ENCODE measurements at regions not wholly inside any gene's neighbourhood (a gene's known extent, or its start where the extent isn't known, plus 50 kb on each side); places are given as distances from the start of the nearest gene placed in this dataset.
"Not testable (repeated sequence)": the region's sequence is repeated elsewhere in the genome, so short reads cannot be mapped to it uniquely, and the experiment has no call there.

DNA sequence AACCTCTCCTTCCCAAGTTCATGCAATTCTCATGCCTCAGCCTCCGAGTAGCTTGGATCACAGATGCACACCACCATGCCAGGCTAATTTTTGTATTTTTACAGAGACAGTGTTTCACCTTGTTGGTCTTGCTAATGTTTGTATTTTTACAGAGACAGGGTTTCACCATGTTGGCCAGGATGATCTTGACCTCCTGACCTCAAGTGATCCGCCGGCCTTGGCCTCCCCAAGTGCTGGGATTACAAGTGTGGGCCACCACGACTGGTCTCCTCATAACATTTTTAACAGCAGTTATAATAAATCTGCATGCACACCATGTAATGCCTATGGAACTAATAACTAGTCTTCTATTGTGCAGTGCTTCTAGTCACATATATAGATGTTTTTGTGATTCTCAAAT lies 123.8 kb upstream of the VKORC1L1 start:
- Histone ChIP-seq H3K4me1 (ENCODE audit: control insufficient read depth, insufficient read depth, low read length) (peaks cover 2% of the 10 kb centered on the region), H3K9me3 (ENCODE audit: control insufficient read depth, low read depth, low read length) (no peaks in the 10 kb centered on the region), H3K27ac (ENCODE audit: low read length) (no peak overlapping the region), H3K27me3 (ENCODE audit: control insufficient read depth, insufficient read depth, low read length) (no peaks in the 10 kb centered on the region), H3K36me3 (ENCODE audit: control insufficient read depth, insufficient read depth, low read length) (peaks cover 3% of the 10 kb centered on the region), H3K4me3 (ENCODE audit: low read length) (no peak overlapping the region)
- no peak for DNase-seq
- no CpG with 5 or more reads among the region's 4 CpGs for WGBS (ENCODE audit: insufficient coverage, low lambda C conversion rate)

DNA sequence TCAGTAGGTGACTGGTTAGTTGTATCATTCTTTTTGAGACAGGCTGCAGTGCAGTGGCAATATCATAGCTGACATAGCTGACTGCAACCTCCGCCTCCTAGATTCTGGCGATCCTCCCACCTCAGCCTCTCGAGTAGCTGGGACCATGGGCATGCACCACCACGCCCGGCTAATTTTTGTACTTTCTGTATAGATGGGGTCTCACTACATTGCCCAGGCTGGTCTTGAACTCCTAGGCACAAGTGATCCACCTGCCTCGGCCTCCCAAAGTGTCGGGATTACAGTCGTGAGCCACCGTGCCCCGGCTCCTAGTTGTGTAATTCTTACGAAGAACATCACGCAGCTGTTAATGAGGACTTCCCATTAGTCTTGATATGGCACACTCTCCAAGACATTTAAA lies 123.4 kb upstream of the VKORC1L1 start:
- H3K4me1 ChIP-seq (ENCODE audit: control insufficient read depth, insufficient read depth, low read length) = peaks cover 2% of the 10 kb centered on the region
- no peak for DNase-seq
- no peaks in the 10 kb centered on the region for H3K9me3 ChIP-seq (ENCODE audit: control insufficient read depth, low read depth, low read length)
- no CpG with 5 or more reads among the region's 12 CpGs for WGBS (ENCODE audit: insufficient coverage, low lambda C conversion rate)
- peaks cover 4% of the 10 kb centered on the region for H3K36me3 ChIP-seq (ENCODE audit: control insufficient read depth, insufficient read depth, low read length)
- no peaks in the 10 kb centered on the region for H3K27me3 ChIP-seq (ENCODE audit: control insufficient read depth, insufficient read depth, low read length)
- no peak overlapping the region for H3K27ac ChIP-seq (ENCODE audit: low read length)
- no peak overlapping the region for H3K4me3 ChIP-seq (ENCODE audit: low read length)

DNA sequence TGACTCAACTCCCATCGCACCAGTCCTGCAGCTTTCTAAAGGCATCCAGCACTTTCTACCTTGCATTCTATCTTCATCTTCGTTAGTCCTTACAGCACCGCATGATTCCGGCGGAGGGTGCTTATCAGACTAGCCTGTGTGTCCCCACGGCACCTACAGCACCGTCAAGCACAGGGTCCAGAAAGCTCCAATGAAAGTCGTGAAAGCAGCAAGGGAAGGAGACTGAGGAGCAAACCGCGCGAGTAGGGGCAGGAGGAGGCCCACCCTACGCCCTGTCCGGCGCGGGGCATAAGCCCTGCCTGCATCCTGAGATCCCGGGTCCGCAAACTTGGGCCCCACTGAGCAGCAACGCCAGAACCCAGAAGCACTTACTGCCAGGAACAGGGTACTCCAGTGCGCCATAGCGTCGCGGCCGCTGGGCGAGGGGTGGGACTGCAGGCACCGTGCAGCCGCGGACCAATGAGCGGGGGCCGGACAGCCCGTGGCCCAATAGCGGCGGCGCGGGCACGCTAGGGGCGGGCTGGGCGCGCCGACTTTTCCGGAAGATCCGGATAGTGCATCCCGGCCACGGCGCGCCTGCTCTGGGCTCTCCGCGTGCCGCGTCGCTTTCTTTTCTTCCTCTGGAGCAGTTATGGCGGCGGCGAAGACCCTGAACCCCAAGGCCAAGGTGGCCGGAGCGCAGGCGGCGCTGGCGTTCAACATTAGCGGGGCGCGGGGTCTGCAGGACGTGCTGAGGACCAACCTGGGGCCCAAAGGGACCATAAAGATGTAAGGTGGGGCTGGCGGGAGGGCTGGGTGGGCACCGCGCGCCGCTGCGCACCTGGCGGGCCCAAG lies 122.1 kb upstream of the VKORC1L1 start:
- Histone ChIP-seq H3K27me3 (ENCODE audit: control insufficient read depth, insufficient read depth, low read length) (no peaks in the 10 kb centered on the region), H3K9me3 (ENCODE audit: control insufficient read depth, low read depth, low read length) (no peaks in the 10 kb centered on the region), H3K4me3 (ENCODE audit: low read length) (peak overlapping the region; percentile 75), H3K4me1 (ENCODE audit: control insufficient read depth, insufficient read depth, low read length) (peaks cover 2% of the 10 kb centered on the region), H3K36me3 (ENCODE audit: control insufficient read depth, insufficient read depth, low read length) (peaks cover 7% of the 10 kb centered on the region), H3K27ac (ENCODE audit: low read length) (peak overlapping the region; percentile 94)
- WGBS (ENCODE audit: insufficient coverage, low lambda C conversion rate) = no CpG with 5 or more reads among the region's 69 CpGs
- peak; percentile 88 to 95 for DNase-seq

DNA sequence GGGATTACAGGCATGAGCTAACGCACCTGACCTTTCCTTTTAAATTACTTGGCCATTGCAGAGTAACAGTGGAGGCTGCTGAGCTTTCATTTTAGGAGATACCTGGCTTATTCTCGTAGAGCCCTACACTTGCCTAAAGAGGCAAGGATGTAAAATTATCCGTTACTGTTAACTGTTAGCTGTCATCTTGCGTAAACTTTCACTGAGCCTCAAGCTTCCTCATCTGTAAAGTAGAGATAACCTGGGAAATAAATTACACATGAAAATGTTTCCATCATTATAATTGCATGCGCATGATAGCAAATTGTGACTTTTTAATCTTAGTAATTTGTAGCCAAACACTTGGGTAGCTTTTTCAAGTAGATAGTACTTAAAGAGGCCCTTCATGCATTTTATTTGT lies 118.8 kb upstream of the VKORC1L1 start:
- not testable (repeated sequence) for H3K27ac ChIP-seq (ENCODE audit: low read length); H3K36me3 ChIP-seq (ENCODE audit: control insufficient read depth, insufficient read depth, low read length); DNase-seq; H3K4me1 ChIP-seq (ENCODE audit: control insufficient read depth, insufficient read depth, low read length); H3K9me3 ChIP-seq (ENCODE audit: control insufficient read depth, low read depth, low read length); H3K27me3 ChIP-seq (ENCODE audit: control insufficient read depth, insufficient read depth, low read length); H3K4me3 ChIP-seq (ENCODE audit: low read length)
- WGBS (ENCODE audit: insufficient coverage, low lambda C conversion rate) = 86% methylated on average over 1 of the region's 5 CpGs

DNA sequence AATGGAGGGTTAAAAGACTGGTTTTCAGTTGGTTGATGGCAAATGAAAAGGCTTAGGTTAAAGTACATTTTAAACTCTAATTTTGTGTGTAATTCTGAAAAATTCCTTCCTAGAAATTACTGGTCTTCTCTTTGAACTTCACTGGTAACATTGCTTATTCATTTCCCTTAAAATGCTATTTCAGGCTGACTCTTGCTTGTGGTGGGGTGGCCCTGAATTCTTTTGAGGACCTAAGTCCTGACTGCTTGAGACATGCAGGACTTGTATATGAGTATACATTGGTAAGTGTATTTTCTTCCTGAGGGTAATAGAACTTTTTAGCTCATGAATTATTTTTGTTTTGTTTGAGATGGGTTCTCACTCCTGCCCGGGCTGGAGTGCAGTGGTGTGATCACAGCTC lies 113.9 kb upstream of the VKORC1L1 start:
- H3K4me1 ChIP-seq (ENCODE audit: control insufficient read depth, insufficient read depth, low read length); H3K4me3 ChIP-seq (ENCODE audit: low read length); H3K27me3 ChIP-seq (ENCODE audit: control insufficient read depth, insufficient read depth, low read length); H3K27ac ChIP-seq (ENCODE audit: low read length); H3K9me3 ChIP-seq (ENCODE audit: control insufficient read depth, low read depth, low read length); DNase-seq: not testable (repeated sequence)
- no CpG with 5 or more reads among the region's 1 CpG for WGBS (ENCODE audit: insufficient coverage, low lambda C conversion rate)
- peaks cover 14% of the 10 kb centered on the region for H3K36me3 ChIP-seq (ENCODE audit: control insufficient read depth, insufficient read depth, low read length)

DNA sequence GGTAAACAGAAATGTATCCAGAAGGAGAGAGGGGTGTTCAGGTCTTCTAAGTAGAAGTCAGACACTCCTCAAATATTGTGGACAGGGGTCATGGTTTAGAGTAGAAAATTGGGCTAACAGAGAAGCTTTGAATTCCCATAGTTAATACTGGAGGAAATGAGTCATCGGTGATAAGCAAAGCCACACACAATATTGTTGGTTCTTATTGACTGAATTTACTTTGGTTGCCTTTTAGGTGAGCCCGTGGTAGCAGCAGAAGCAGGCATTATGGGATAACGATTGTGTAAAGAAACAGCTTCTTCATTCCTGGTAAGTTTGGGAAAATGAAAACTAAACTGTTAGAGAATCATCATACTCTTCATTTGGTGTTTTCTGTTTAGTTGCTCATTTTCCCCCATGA lies 110.2 kb upstream of the VKORC1L1 start:
- not testable (repeated sequence) for H3K27me3 ChIP-seq (ENCODE audit: control insufficient read depth, insufficient read depth, low read length); H3K4me3 ChIP-seq (ENCODE audit: low read length); H3K4me1 ChIP-seq (ENCODE audit: control insufficient read depth, insufficient read depth, low read length); H3K27ac ChIP-seq (ENCODE audit: low read length); H3K9me3 ChIP-seq (ENCODE audit: control insufficient read depth, low read depth, low read length); DNase-seq
- peaks cover 10% of the 10 kb centered on the region for H3K36me3 ChIP-seq (ENCODE audit: control insufficient read depth, insufficient read depth, low read length)
- WGBS (ENCODE audit: insufficient coverage, low lambda C conversion rate) = no CpG with 5 or more reads among the region's 3 CpGs

DNA sequence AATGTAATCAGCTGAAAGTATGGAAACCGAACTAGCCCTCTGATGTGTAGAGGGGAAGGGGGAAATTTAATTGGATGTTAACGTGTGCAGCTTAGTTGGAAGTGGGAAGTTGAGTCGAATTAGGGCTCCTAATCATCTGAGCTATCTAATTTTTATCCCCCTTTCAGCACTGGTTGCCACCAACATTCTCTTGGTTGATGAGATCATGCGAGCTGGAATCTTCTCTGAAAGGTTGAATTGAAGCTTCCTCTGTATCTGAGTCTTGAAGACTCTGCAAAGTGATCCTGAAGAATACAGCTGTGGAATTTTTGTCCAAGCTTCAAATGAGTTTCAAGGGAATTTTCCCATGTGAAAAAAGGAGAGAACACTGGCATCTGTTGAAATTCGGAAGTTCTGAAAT lies 109.8 kb upstream of the VKORC1L1 start:
- H3K27me3 ChIP-seq (ENCODE audit: control insufficient read depth, insufficient read depth, low read length); H3K27ac ChIP-seq (ENCODE audit: low read length); H3K4me3 ChIP-seq (ENCODE audit: low read length); H3K9me3 ChIP-seq (ENCODE audit: control insufficient read depth, low read depth, low read length); DNase-seq; H3K4me1 ChIP-seq (ENCODE audit: control insufficient read depth, insufficient read depth, low read length): not testable (repeated sequence)
- WGBS (ENCODE audit: insufficient coverage, low lambda C conversion rate) = no CpG with 5 or more reads among the region's 5 CpGs
- peaks cover 10% of the 10 kb centered on the region for H3K36me3 ChIP-seq (ENCODE audit: control insufficient read depth, insufficient read depth, low read length)

DNA sequence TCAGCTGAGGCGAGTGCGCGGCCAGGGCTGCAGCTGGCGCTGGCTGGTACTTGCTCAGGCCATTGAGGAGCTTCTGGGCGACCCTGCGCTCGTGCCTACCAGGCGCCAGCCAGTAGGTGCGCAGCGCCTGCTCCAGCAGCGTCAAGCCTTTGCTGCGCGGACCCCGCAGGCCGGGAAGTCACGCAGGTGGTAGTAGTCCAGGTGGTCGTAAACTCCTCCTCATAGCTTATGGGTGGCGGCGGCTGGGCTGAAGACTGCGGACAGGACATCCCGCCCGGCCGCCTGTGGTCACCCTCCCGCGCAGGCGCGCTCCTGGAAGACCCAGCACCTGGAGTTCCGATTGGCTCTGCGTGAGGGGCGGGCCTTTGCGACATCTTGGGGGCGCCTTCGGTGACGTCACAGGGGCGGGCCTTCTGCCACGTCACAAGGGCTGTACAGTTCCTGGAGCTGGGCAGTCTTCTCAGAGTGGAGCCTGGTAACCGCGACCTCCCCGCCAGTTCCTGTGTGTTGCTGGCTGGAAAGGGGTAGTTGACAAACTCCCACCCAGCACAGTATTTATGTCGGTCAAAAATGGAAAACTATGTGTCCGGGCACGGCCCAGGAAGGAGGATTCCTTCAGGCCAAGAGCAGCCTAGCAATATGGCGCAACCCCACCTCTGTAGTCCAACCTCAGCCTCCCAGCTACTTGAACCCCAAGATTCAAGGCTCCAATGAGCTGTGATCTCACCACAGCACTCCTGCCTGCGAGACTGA lies 102.2 kb upstream of the VKORC1L1 start:
- H3K4me3 ChIP-seq (ENCODE audit: low read length) = peak overlapping the region; percentile 89
- peak; percentile 92 to 94 for DNase-seq
- not testable (repeated sequence) for H3K9me3 ChIP-seq (ENCODE audit: control insufficient read depth, low read depth, low read length); H3K4me1 ChIP-seq (ENCODE audit: control insufficient read depth, insufficient read depth, low read length); H3K36me3 ChIP-seq (ENCODE audit: control insufficient read depth, insufficient read depth, low read length); H3K27me3 ChIP-seq (ENCODE audit: control insufficient read depth, insufficient read depth, low read length)
- peak overlapping the region; percentile 76 for H3K27ac ChIP-seq (ENCODE audit: low read length)
- WGBS (ENCODE audit: insufficient coverage, low lambda C conversion rate) = no CpG with 5 or more reads among the region's 44 CpGs

DNA sequence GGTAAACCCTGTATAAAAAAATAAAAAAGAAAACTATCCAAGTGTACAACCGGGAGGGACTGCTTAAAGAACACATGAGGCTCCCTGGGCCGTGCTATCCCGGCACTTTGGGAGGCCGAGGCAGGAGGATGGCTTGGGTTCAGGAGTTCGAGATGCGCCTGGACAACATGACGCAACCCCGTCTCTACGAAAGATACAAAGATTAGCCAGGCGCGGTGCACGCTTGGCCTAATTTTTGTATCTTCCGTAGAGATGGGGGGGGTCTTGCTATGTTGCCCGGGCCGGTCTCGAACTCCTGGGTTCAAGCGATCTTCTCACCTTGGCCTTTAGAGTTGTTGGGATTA lies 101.7 kb upstream of the VKORC1L1 start:
- not testable (repeated sequence) for H3K27me3 ChIP-seq (ENCODE audit: control insufficient read depth, insufficient read depth, low read length); H3K36me3 ChIP-seq (ENCODE audit: control insufficient read depth, insufficient read depth, low read length); DNase-seq; H3K9me3 ChIP-seq (ENCODE audit: control insufficient read depth, low read depth, low read length); H3K4me1 ChIP-seq (ENCODE audit: control insufficient read depth, insufficient read depth, low read length)
- H3K27ac ChIP-seq (ENCODE audit: low read length) = peak overlapping the region; percentile 76
- H3K4me3 ChIP-seq (ENCODE audit: low read length) = peak overlapping the region; percentile 89
- WGBS (ENCODE audit: insufficient coverage, low lambda C conversion rate) = no CpG with 5 or more reads among the region's 17 CpGs

DNA sequence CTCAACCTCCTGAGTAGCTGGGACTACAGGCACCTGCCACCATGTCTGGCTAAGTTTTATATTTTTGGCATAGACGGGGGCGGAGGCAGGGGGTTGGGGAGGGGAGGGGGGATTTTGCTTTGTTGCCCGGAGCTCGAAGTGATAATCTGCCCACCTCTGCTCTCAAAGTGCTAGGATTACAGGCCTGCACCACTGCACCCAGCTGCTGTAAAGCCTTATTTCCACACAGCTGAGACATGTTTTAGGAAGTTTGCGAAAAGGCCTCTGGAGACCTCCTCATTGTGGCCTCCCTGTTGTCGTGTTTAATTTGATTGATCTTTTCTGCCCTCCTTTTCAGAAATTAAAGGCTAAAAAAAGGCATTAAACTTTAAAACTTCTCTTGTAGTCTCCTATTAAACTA lies 96.2 kb upstream of the VKORC1L1 start:
- H3K27ac ChIP-seq (ENCODE audit: low read length); H3K4me3 ChIP-seq (ENCODE audit: low read length); H3K36me3 ChIP-seq (ENCODE audit: control insufficient read depth, insufficient read depth, low read length); H3K27me3 ChIP-seq (ENCODE audit: control insufficient read depth, insufficient read depth, low read length); DNase-seq; H3K4me1 ChIP-seq (ENCODE audit: control insufficient read depth, insufficient read depth, low read length); H3K9me3 ChIP-seq (ENCODE audit: control insufficient read depth, low read depth, low read length): not testable (repeated sequence)
- WGBS (ENCODE audit: insufficient coverage, low lambda C conversion rate) = no CpG with 5 or more reads among the region's 6 CpGs

DNA sequence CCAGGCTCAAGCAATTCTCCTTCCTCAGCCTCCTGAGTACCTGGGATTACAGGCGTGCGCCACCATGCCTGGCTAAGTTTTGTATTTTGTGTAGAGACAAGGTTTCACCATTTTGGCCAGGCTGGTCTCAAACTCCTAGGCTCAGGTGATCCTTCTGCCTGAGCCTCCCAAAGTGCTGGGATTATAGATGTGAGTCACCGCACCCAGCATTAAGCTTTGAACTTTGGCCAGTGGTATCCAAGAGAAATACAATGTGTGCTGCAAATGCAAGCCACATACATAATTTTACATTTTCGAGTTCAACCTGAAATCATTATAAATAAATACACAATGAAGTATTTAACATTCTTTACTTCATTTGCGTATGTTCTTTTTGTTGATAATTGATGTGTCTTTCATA lies 82.9 kb upstream of the VKORC1L1 start:
- H3K9me3 ChIP-seq (ENCODE audit: control insufficient read depth, low read depth, low read length); DNase-seq; H3K27ac ChIP-seq (ENCODE audit: low read length); H3K27me3 ChIP-seq (ENCODE audit: control insufficient read depth, insufficient read depth, low read length); H3K4me1 ChIP-seq (ENCODE audit: control insufficient read depth, insufficient read depth, low read length); H3K4me3 ChIP-seq (ENCODE audit: low read length); H3K36me3 ChIP-seq (ENCODE audit: control insufficient read depth, insufficient read depth, low read length): not testable (repeated sequence)
- WGBS (ENCODE audit: insufficient coverage, low lambda C conversion rate) = 100% methylated on average over 2 of the region's 5 CpGs

Measured in large intestine (tissue), 3 donors.